ENCODE measurements at regions not wholly inside any gene's neighbourhood (a gene's known extent, or its start where the extent isn't known, plus 50 kb on each side); places are given as distances from the start of the nearest gene placed in this dataset.

GRCh38 chr3:18137958-18138357, 287.2 kb downstream of the SATB1 start:
- no peak for TF ChIP-seq EP300 (IDR thresholded peaks at IDR 0.05)
- TF ChIP-seq, protein P1, sequence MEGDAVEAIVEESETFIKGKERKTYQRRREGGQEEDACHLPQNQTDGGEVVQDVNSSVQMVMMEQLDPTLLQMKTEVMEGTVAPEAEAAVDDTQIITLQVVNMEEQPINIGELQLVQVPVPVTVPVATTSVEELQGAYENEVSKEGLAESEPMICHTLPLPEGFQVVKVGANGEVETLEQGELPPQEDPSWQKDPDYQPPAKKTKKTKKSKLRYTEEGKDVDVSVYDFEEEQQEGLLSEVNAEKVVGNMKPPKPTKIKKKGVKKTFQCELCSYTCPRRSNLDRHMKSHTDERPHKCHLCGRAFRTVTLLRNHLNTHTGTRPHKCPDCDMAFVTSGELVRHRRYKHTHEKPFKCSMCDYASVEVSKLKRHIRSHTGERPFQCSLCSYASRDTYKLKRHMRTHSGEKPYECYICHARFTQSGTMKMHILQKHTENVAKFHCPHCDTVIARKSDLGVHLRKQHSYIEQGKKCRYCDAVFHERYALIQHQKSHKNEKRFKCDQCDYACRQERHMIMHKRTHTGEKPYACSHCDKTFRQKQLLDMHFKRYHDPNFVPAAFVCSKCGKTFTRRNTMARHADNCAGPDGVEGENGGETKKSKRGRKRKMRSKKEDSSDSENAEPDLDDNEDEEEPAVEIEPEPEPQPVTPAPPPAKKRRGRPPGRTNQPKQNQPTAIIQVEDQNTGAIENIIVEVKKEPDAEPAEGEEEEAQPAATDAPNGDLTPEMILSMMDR (IDR thresholded peaks at IDR 0.05) = no peak
